A204.1 (cell line): ENCODE measurements at regions not wholly inside any gene's neighbourhood (a gene's known extent, or its start where the extent isn't known, plus 50 kb on each side); places are given as distances from the start of the nearest gene placed in this dataset.

ENCODE experiments used
- FAIRE-seq: peaks from 2 replicates; lab custom pipeline; 2012; peaks lifted over from hg19 to GRCh38; lab: Jason Lieb, UNC

GRCh38 chr13:34322014-34322742 lies 504.2 kb downstream of the RFC3 start:
- no peak for FAIRE-seq

DNA sequence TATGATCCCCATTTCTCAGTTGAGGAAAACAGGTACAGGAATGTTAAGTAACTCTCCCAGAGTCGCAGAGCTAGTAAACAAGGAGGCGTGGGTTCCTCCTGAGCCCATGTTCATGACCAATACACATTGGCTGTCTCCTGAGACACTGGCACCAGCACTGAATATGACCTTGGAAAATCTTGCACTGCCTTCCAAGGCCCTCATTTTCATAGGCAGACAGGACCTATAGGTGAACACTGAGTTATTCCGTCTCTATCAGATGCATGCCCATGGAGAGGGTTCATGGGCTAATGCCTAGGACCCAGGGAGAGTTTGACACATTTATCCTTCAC lies 504.8 kb downstream of the RFC3 start:
- FAIRE-seq: no peak

DNA sequence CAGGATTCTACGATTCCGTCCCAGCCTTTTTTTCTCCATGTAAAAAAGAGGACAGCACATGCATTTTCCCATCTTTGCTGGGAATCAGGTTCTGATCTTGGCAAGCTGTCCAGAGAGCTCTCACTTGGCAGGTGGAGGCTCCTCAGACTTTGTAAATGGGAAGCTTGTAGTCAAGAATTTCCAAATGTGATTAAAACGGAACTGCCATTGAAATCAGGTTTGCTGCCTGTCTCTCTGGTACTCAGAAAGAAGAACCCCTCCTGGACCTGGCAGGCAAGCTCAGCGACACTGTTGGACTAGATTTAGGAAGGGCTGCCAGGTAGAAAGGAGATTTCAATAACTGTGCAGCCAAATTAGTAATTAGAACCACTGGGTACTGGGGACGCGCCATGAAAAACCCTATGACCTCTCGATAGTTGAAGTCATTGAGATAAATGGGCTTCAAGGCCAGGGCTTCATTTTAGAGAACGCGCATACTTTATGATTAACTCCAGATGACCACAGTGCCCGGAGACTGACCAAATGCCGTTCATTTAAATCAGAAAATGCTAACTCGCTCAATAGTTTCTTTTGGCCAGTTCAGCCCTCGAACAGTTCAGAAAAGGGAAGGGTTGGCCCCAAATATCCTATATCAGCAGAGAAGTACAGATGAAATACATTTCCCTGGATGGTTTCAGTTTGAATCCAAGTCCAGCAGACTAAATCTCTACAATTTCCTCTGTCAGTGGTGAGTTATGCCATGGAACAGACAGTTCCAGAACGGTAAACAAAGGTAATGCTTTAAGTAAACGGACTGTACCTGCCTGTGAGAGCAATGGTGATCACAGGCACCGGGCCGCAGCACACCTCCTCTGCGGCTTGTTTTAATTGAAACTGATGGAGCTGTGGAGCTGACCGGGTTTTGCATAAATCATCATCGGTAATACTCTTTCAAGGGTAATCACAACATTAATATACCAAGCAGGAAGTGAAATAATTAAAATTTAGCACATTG lies 517.4 kb downstream of the RFC3 start:
- no peak for FAIRE-seq

GRCh38 chr13:34338102-34338501 lies 520.2 kb downstream of the RFC3 start:
- no peak for FAIRE-seq

DNA sequence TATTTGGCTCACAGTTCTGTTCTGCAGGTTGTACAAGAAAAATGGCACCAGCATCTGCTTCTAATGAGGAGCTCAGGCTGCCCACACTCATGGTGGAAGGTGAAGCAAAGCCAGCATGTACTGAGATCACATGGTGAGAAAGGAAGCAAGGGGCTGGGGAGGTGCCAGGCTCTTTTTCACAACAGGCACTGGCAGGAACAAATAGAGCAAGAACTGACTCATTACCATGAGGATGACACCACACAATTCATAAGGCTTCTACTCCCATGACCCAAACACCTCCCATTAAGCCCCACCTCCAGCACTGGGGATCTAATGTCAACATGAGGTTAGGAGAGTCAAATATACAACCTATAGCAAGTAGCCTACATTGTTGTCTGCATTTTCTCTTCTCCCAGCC lies 522.6 kb downstream of the RFC3 start:
- FAIRE-seq: no peak

GRCh38 chr13:34343413-34343940 lies 525.5 kb downstream of the RFC3 start:
- no peak for FAIRE-seq

DNA sequence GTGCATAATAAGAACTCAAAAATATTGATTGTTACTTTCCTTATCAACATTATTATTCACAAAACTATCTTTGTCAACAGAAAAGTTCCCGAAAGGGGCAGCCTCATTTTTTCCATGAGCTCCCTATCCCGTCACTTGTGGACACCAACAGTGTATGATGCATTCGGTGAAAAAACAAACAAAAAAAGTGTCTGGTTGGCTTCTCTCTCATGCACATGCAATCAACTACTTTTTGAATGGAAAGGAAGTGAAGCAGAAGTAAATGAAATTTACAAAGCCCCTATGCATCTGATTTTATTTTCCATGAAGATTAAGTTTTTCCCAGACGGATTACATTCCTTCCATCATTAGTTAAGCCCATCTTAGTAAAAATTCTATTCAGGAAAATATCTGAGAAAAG lies 526.9 kb downstream of the RFC3 start:
- no peak for FAIRE-seq

- no peak for FAIRE-seq
Observed at GRCh38 chr13:34345258-34345965, 527.5 kb downstream of the RFC3 start.

- FAIRE-seq: no peak
Observed at GRCh38 chr13:34346626-34347025, 528.7 kb downstream of the RFC3 start.

- FAIRE-seq: no peak
Observed at GRCh38 chr13:34347784-34348573, 530.0 kb downstream of the RFC3 start.

GRCh38 chr13:34349091-34349722 lies 531.3 kb downstream of the RFC3 start:
- FAIRE-seq: no peak

DNA sequence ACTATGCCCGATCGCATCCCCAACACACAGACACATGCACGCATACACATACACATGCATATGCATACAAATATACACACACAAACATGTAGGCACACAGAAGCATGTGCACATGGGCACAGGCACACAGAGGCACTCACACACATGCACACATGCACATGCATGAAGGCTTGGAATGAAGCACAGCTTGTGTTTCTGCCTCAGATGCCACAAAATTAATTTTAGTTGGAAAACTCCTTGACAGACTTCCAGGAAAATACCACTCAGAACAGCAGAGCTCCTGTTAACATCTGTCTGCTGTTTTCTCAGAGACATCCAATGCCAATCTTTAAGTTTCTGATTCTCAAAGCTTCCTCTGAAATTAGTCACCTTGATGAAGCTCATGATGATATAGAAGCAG lies 532.7 kb downstream of the RFC3 start:
- no peak for FAIRE-seq

DNA sequence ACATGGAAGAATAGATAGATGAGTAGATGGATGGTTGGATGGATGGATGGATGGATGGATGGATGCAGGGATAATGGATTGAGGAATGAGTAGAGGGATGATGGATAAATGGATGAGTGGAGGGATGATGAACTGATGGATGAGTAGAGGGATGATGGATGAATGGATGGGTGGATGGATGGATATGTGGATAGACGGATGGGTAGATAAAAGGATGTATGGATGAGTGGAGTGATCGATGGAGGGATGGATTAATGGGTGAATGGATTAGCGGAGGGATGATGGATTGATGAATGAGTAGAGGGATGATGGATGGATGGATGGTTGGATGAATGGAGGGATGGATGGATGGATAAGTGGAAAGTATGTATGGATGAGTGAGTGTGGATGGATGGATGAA lies 533.2 kb downstream of the RFC3 start:
- no peak for FAIRE-seq

GRCh38 chr13:34352958-34353357 lies 535.0 kb downstream of the RFC3 start:
- no peak for FAIRE-seq

- no peak for FAIRE-seq
Observed at GRCh38 chr13:34356686-34357434, 538.9 kb downstream of the RFC3 start.

GRCh38 chr13:34357435-34358232 lies 539.7 kb downstream of the RFC3 start:
- FAIRE-seq: no peak

GRCh38 chr13:34358811-34359513 lies 541.0 kb downstream of the RFC3 start:
- no peak for FAIRE-seq

- FAIRE-seq: no peak
Observed at GRCh38 chr13:34360702-34361101, 542.8 kb downstream of the RFC3 start.

DNA sequence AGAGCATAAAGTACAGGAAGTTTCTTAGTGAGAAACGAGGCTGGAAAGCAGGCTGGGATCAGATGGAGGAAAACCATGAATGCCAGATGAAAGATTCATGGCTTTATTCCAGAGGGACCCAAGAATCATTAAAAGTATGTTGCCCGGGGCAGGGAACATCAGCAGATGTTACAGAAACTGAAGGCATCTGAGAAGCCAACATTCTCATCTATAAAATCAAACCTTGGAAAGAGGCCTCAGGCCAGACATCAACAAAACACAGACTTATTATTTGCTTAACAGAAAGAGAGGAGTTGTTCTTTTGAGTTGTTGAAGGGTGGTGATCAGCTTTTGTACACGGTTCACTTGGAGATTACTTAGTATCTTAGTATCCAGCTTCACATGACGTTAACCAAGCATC lies 543.6 kb downstream of the RFC3 start:
- FAIRE-seq: no peak
